ENCODE measurements at regions not wholly inside any gene's neighbourhood (a gene's known extent, or its start where the extent isn't known, plus 50 kb on each side); places are given as distances from the start of the nearest gene placed in this dataset.
A peak's percentile ranks its signal among the peaks of the same experiment; 100 is the strongest.

DNA sequence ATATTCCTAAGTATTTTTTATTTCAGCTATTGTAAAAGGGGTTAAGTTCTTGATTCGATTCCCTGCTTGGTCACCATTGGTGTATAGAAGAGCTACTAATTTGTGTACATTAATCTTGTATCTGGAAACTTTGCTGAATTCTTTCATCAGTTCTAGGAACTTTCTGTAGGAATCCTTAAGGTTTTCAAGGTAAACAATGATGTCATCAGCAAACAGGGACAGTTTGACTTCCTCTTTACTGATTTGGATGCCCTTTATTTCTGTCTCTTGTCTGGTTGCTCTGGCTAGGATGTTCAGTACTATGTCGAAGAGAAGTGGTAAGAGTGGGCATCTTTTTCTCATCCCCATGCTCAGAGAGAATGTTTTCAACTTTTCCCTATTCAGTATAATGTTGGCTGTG, 252.7 kb downstream of the NR4A2 start:
- no peak for TF ChIP-seq ZFX (IDR thresholded peaks at IDR 0.05)
- TF ChIP-seq, protein P1, sequence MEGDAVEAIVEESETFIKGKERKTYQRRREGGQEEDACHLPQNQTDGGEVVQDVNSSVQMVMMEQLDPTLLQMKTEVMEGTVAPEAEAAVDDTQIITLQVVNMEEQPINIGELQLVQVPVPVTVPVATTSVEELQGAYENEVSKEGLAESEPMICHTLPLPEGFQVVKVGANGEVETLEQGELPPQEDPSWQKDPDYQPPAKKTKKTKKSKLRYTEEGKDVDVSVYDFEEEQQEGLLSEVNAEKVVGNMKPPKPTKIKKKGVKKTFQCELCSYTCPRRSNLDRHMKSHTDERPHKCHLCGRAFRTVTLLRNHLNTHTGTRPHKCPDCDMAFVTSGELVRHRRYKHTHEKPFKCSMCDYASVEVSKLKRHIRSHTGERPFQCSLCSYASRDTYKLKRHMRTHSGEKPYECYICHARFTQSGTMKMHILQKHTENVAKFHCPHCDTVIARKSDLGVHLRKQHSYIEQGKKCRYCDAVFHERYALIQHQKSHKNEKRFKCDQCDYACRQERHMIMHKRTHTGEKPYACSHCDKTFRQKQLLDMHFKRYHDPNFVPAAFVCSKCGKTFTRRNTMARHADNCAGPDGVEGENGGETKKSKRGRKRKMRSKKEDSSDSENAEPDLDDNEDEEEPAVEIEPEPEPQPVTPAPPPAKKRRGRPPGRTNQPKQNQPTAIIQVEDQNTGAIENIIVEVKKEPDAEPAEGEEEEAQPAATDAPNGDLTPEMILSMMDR (conservative IDR thresholded peaks at IDR 0.05): no peak
- H3K27ac ChIP-seq: no peak overlapping the region

DNA sequence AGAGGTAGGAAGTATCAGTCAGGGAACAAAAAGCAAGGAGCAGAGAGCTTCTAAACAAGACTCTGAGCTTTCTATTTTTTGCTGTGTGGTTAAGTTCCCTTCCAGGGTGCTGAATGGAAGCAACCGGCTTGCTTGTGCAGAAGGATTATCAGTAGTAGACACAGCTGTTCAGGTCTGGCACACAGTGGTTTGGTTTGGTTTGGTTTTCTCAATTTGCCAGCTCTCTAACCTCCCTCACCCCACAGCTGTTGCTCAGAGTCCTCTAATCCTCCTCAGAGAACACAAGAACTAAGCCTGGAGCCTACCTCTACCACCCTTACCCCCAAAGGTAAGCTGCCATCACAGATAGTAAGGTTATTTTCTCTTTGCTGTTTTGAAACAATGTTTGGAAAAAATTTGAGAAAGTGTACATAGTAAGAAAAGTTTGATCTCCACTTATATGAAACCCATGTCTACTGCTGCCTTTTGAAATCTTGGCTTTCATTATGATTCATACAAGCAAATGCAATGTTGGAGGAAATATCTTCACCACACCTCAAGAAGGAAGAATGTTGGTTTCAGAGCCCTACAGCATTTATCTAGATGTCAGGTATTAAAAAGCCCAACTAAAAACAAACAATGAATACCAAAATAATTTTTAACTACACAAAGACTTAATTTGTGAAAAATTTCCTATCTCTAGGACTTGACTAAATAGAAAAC, 255.3 kb downstream of the NR4A2 start:
- TF ChIP-seq ZFX (IDR thresholded peaks at IDR 0.05): no peak
- TF ChIP-seq, protein P1 (conservative IDR thresholded peaks at IDR 0.05): no peak
- no peak overlapping the region for H3K27ac ChIP-seq

GRCh38 chr2:156065912-156066311, 266.6 kb downstream of the NR4A2 start:
- no peak for TF ChIP-seq ZFX (IDR thresholded peaks at IDR 0.05)
- TF ChIP-seq, protein P1 (conservative IDR thresholded peaks at IDR 0.05): peak; percentile 52
- no peak overlapping the region for H3K27ac ChIP-seq

- H3K27ac ChIP-seq: no peak overlapping the region
- TF ChIP-seq ZFX (IDR thresholded peaks at IDR 0.05): no peak
- TF ChIP-seq, protein P1 (conservative IDR thresholded peaks at IDR 0.05): no peak
Observed at GRCh38 chr2:156064540-156064939, 268.0 kb downstream of the NR4A2 start.

- no peak for TF ChIP-seq ZFX (IDR thresholded peaks at IDR 0.05)
- TF ChIP-seq, protein P1 (conservative IDR thresholded peaks at IDR 0.05): no peak
- no peak overlapping the region for H3K27ac ChIP-seq
Observed at GRCh38 chr2:156057647-156058046, 274.9 kb downstream of the NR4A2 start.

- TF ChIP-seq, protein P1 (conservative IDR thresholded peaks at IDR 0.05): no peak
- TF ChIP-seq ZFX (IDR thresholded peaks at IDR 0.05): no peak
- no peak overlapping the region for H3K27ac ChIP-seq
Observed at GRCh38 chr2:156054983-156055382, 277.5 kb downstream of the NR4A2 start.

DNA sequence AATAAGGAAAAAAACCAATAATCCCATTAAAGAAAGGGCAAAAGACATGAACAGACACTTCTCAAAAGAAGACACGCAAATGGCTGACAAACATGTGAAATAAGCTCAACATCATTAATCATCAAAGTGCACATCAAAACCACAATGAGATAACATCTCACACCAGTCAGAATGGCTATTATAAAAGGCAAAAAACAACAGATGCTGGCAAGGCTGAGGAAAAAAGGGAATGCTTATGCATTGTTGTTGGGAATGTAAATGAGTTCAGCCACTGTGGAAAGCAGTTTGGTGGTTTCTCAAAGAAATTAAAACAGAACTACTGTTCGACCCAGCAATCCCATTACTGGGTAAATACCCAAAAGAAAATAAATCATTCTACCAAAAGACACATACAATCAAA, 285.6 kb downstream of the NR4A2 start:
- TF ChIP-seq, protein P1 (conservative IDR thresholded peaks at IDR 0.05): no peak
- TF ChIP-seq ZFX (IDR thresholded peaks at IDR 0.05): no peak
- H3K27ac ChIP-seq: no peak overlapping the region

Measured in C4-2B (cell line).